D721Med (cell line): ENCODE measurements at regions not wholly inside any gene's neighbourhood (a gene's known extent, or its start where the extent isn't known, plus 50 kb on each side); places are given as distances from the start of the nearest gene placed in this dataset.
"Not testable (repeated sequence)": the region's sequence is repeated elsewhere in the genome, so short reads cannot be mapped to it uniquely, and the experiment has no call there.

ENCODE experiments used
- DNase-seq: peaks from one replicate; pipeline ENCODE4 v3.0.0; 2011; ENCODE audit warnings: low spot score; ENCODE audit not compliant: insufficient read length
- FAIRE-seq: peaks from 2 replicates; lab custom pipeline; 2011; peaks lifted over from hg19 to GRCh38; lab: Jason Lieb, UNC
- TF ChIP-seq, protein P1 (sequence below): IDR thresholded peaks from 2 replicates; pipeline ENCODE4 v1.5.1; 2012; ENCODE audit warnings: mild to moderate bottlenecking, control low read depth; ENCODE audit not compliant: insufficient read depth; ENCODE audit errors: missing control alignments

DNA sequence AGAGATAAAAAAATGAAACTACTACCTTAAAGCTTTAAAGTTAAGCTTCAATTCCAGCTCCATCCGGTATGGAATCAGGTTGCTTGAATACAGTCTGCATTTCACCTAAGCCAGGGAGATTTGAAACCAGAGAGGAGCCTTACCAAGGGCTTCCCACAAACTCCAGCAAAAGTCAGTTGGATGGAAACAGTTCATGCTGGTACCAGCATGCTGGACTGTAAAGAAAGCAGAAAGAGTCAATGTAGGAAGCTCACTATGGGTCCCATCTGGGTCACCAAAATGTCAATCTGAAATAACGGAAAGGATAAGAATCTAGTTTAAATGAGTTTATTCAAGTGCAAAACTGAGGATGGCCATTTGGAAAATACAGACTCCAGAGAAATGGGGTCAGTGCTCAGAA is 65.3 kb downstream of the CDO1 start:
- TF ChIP-seq, protein P1, sequence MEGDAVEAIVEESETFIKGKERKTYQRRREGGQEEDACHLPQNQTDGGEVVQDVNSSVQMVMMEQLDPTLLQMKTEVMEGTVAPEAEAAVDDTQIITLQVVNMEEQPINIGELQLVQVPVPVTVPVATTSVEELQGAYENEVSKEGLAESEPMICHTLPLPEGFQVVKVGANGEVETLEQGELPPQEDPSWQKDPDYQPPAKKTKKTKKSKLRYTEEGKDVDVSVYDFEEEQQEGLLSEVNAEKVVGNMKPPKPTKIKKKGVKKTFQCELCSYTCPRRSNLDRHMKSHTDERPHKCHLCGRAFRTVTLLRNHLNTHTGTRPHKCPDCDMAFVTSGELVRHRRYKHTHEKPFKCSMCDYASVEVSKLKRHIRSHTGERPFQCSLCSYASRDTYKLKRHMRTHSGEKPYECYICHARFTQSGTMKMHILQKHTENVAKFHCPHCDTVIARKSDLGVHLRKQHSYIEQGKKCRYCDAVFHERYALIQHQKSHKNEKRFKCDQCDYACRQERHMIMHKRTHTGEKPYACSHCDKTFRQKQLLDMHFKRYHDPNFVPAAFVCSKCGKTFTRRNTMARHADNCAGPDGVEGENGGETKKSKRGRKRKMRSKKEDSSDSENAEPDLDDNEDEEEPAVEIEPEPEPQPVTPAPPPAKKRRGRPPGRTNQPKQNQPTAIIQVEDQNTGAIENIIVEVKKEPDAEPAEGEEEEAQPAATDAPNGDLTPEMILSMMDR, result no peak
- no peak for FAIRE-seq
- DNase-seq, result no peak

DNA sequence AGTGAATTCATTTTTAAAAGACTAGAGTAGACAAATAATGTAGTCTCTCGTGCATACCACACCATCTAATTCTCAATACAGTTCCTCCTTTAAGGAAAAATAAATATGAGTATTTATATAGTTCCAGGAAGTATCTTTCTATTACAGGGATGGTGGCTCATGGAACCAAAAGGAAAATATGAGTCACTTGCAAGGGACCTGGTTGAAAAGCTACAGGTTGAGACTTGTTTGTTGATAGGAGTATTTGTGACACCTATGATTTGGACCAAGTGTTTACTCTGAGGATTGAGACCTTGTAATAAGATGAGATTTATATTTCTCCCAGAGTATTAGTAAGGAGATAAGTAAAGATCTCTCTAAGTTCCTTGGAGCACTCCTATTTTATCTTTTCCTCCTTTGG is 67.4 kb downstream of the CDO1 start:
- TF ChIP-seq, protein P1, result no peak
- peak; percentile 53 for FAIRE-seq
- DNase-seq, result no peak

DNA sequence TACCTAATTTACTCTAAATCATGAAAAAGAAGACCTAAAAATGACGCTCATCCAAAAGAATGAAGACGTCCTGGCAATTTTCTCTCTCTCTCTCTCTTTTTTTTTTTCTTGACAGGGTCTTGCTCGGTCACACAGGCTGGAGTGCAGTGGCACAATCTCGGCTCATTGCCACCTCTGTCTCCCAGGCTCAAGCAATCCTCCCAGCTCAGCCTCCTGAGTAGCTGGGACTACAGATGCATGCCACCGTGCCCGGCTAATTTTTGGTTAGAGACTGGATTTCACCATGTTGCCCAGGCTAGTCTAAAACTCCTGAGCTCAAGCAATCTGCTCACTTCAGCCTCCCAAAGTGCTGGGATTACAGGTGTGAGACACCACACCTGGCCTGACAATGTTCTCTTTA is 77.2 kb downstream of the CDO1 start:
- not testable (repeated sequence) for FAIRE-seq, DNase-seq

DNA sequence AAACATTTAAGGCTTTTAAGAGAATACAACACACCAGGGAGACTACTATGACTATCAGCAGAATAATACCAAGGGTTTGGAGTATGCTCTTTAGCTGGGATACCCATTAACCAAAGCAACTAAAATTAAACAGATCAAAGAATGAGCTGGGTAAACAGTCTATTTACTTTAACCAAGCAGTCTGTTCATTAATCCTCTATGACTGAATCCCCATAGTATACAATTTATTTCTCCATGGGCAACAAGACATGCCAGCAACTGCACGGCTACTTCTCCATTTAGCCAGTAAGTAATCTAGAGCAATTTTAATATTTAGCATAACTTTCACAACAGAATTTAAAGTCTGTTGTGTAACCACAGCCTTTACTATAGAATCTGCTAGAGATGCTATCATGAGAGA is 77.6 kb downstream of the CDO1 start:
- no peak for DNase-seq
- FAIRE-seq, result no peak
- TF ChIP-seq, protein P1, result no peak

- FAIRE-seq (no peak), DNase-seq (no peak)
- TF ChIP-seq, protein P1, result no peak
Measured at GRCh38 chr5:115737452-115737851, 79.0 kb downstream of the CDO1 start.

DNA sequence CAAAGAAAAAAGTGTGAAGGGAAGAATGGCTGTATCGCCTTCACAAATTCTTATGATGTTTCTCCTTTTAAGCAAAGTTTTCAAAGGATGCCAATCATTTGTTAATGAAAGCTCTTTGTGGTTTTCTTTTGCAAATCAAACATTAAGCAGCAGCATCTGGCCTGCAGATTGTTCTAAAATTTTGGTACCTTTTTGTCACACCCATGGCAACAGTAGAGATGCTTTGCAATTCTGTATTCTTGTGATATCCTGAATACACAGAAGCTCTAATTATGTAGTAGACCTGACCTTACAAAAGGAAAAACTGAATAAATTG is 79.8 kb downstream of the CDO1 start:
- FAIRE-seq (no peak), DNase-seq (no peak)
- TF ChIP-seq, protein P1, result no peak

DNA sequence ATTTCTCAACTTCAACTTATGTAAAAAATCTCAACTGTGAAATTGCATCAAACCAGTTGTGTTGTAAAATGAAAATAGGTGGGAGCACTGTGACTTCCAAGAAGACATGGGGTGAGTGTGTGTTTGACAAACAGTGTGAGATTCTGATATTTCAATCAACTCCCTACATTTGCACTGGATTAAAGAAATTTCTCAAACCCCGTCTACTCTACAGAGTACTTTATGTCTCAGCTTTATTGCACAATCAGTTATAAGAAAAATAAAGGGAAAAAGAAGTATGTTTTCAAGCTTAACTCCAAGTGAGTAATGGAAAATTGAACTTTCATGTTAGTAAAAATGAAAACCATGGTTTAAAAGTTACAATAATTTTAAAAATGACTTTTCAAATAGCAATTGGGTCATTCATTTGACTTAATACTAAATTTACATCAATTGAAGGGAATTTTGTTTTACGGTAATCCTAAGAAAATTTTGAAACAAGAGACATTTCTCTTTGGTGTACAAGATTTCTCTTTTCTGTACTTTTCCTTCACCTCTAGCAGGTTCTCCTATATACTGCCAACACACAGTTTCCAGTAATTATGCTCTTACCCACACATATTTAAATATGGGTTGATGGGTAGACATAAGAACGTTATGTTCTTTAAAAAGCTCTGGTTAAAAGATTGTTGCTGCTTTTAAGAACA is 80.3 kb downstream of the CDO1 start:
- TF ChIP-seq, protein P1, result no peak
- FAIRE-seq, result no peak

More for the DNA sequence above, 80.3 kb downstream of the CDO1 start:
- no peak for DNase-seq
